ENCODE measurements at regions not wholly inside any gene's neighbourhood (a gene's known extent, or its start where the extent isn't known, plus 50 kb on each side); places are given as distances from the start of the nearest gene placed in this dataset.

- TF ChIP-seq CTCF (conservative IDR thresholded peaks at IDR 0.05), result no peak
- no peak for TF ChIP-seq EZH2 (IDR thresholded peaks at IDR 0.05; ENCODE audit: low read depth)
These were observed 101.2 kb upstream of the TRIB2 start for GRCh38 chr2:12615509-12615908.
